ENCODE measurements at regions not wholly inside any gene's neighbourhood (a gene's known extent, or its start where the extent isn't known, plus 50 kb on each side); places are given as distances from the start of the nearest gene placed in this dataset.

- ChIA-PET CTCF (no interaction called here), POLR2A (no interaction called here)
- no peaks in the 10 kb centered on the region for H3K36me3 ChIP-seq (ENCODE audit: control insufficient read depth, insufficient read depth, low read length)
- DNase-seq (ENCODE audit: low read depth, low spot score) (no peak), ATAC-seq (no peak)
- BruUV-seq (replicated peaks), result no TSS peak
- H3K4me3 ChIP-seq (ENCODE audit: low read depth in 2 of 2, low read length in 2 of 2), result no peak overlapping the region
- in situ Hi-C loops (cut with HindIII; ENCODE audit: low pct_unique_long_range_greater_than_20kb, low sequenced_read_pairs), result no loop called here
- intact Hi-C loops (cut with micrococcal nuclease; ENCODE audit: unreplicated experiment), result no loop called here
- no peaks in the 10 kb centered on the region for H3K27me3 ChIP-seq (ENCODE audit: control insufficient read depth, insufficient read depth, low read length)
- TF ChIP-seq POLR2AphosphoS5 (IDR thresholded peaks at IDR 0.05; ENCODE audit: low read depth, low read length) (no peak), TCF7L2 (IDR thresholded peaks at IDR 0.05; ENCODE audit: low read depth, low read length) (no peak), SIN3A (IDR thresholded peaks at IDR 0.05; ENCODE audit: borderline replicate concordance, insufficient read depth, low read depth, low read length) (no peak)
- TF ChIP-seq, protein P1, sequence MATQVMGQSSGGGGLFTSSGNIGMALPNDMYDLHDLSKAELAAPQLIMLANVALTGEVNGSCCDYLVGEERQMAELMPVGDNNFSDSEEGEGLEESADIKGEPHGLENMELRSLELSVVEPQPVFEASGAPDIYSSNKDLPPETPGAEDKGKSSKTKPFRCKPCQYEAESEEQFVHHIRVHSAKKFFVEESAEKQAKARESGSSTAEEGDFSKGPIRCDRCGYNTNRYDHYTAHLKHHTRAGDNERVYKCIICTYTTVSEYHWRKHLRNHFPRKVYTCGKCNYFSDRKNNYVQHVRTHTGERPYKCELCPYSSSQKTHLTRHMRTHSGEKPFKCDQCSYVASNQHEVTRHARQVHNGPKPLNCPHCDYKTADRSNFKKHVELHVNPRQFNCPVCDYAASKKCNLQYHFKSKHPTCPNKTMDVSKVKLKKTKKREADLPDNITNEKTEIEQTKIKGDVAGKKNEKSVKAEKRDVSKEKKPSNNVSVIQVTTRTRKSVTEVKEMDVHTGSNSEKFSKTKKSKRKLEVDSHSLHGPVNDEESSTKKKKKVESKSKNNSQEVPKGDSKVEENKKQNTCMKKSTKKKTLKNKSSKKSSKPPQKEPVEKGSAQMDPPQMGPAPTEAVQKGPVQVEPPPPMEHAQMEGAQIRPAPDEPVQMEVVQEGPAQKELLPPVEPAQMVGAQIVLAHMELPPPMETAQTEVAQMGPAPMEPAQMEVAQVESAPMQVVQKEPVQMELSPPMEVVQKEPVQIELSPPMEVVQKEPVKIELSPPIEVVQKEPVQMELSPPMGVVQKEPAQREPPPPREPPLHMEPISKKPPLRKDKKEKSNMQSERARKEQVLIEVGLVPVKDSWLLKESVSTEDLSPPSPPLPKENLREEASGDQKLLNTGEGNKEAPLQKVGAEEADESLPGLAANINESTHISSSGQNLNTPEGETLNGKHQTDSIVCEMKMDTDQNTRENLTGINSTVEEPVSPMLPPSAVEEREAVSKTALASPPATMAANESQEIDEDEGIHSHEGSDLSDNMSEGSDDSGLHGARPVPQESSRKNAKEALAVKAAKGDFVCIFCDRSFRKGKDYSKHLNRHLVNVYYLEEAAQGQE (IDR thresholded peaks at IDR 0.05; ENCODE audit: insufficient read depth in 1 of 2, low read depth in 2 of 2, low read length in 1 of 2), result no peak
- TF ChIP-seq, protein P2, sequence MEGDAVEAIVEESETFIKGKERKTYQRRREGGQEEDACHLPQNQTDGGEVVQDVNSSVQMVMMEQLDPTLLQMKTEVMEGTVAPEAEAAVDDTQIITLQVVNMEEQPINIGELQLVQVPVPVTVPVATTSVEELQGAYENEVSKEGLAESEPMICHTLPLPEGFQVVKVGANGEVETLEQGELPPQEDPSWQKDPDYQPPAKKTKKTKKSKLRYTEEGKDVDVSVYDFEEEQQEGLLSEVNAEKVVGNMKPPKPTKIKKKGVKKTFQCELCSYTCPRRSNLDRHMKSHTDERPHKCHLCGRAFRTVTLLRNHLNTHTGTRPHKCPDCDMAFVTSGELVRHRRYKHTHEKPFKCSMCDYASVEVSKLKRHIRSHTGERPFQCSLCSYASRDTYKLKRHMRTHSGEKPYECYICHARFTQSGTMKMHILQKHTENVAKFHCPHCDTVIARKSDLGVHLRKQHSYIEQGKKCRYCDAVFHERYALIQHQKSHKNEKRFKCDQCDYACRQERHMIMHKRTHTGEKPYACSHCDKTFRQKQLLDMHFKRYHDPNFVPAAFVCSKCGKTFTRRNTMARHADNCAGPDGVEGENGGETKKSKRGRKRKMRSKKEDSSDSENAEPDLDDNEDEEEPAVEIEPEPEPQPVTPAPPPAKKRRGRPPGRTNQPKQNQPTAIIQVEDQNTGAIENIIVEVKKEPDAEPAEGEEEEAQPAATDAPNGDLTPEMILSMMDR (IDR thresholded peaks at IDR 0.05), result no peak
- no peaks in the 10 kb centered on the region for H3K4me1 ChIP-seq (ENCODE audit: control insufficient read depth, insufficient read depth, low read length)
- no peaks in the 10 kb centered on the region for H3K9me3 ChIP-seq (ENCODE audit: control insufficient read depth, insufficient read depth, low read depth, low read length)
- no peak overlapping the region for H3K27ac ChIP-seq (ENCODE audit: low read length)
These were observed 189.4 kb upstream of the FBXO33 start for GRCh38 chr14:39621678-39622077.

GRCh38 chr14:39621223-39621622 is 189.0 kb upstream of the FBXO33 start:
- DNase-seq (ENCODE audit: low read depth, low spot score) (no peak), ATAC-seq (no peak)
- no TSS peak for BruUV-seq (replicated peaks)
- no peak overlapping the region for H3K27ac ChIP-seq (ENCODE audit: low read length)
- TF ChIP-seq TCF7L2 (IDR thresholded peaks at IDR 0.05; ENCODE audit: low read depth, low read length), result no peak
- TF ChIP-seq, protein P2 (IDR thresholded peaks at IDR 0.05), result no peak
- TF ChIP-seq SIN3A (IDR thresholded peaks at IDR 0.05; ENCODE audit: borderline replicate concordance, insufficient read depth, low read depth, low read length), result no peak
- TF ChIP-seq POLR2AphosphoS5 (IDR thresholded peaks at IDR 0.05; ENCODE audit: low read depth, low read length), result no peak
- TF ChIP-seq, protein P1 (IDR thresholded peaks at IDR 0.05; ENCODE audit: insufficient read depth in 1 of 2, low read depth in 2 of 2, low read length in 1 of 2), result no peak
- in situ Hi-C loops (cut with HindIII; ENCODE audit: low pct_unique_long_range_greater_than_20kb, low sequenced_read_pairs) (no loop called here), intact Hi-C loops (cut with micrococcal nuclease; ENCODE audit: unreplicated experiment) (no loop called here)
- no peaks in the 10 kb centered on the region for H3K27me3 ChIP-seq (ENCODE audit: control insufficient read depth, insufficient read depth, low read length)
- no peaks in the 10 kb centered on the region for H3K9me3 ChIP-seq (ENCODE audit: control insufficient read depth, insufficient read depth, low read depth, low read length)
- H3K4me1 ChIP-seq (ENCODE audit: control insufficient read depth, insufficient read depth, low read length), result no peaks in the 10 kb centered on the region
- H3K4me3 ChIP-seq (ENCODE audit: low read depth in 2 of 2, low read length in 2 of 2), result no peak overlapping the region
- ChIA-PET CTCF (no interaction called here), POLR2A (no interaction called here)
- no peaks in the 10 kb centered on the region for H3K36me3 ChIP-seq (ENCODE audit: control insufficient read depth, insufficient read depth, low read length)

Data from Panc1 (cell line).